Liver (tissue), 3 donors: ENCODE measurements at regions not wholly inside any gene's neighbourhood (a gene's known extent, or its start where the extent isn't known, plus 50 kb on each side); places are given as distances from the start of the nearest gene placed in this dataset.

Experiments used
- ATF3 ChIP-seq: IDR thresholded peaks from 2 replicates; pipeline ENCODE4 v1.6.1; 2016; ENCODE audit warnings: antibody characterized with exemption
- CTCF ChIP-seq: fragments of 150-350 bp; IDR thresholded peaks from 2 replicates; pipeline ENCODE4 v1.5.1; 2017; ENCODE audit warnings: improper control_type of control experiment, low read depth, low read length; ENCODE audit not compliant: missing input control
- FOXA1 ChIP-seq: IDR thresholded peaks from 2 replicates; pipeline ENCODE4 v1.6.1; 2016; ENCODE audit warnings: antibody characterized with exemption
- GABPA ChIP-seq, 2 donors: IDR thresholded peaks in 1 of 2; conservative IDR thresholded peaks in 1 of 2; 2 replicates each; pipeline ENCODE4 v1.6.1; 2016; ENCODE audit warnings: antibody characterized with exemption in 2 of 2, mild to moderate bottlenecking in 1 of 2, moderate library complexity in 1 of 2
- HNF4A ChIP-seq, 2 donors: conservative IDR thresholded peaks; 2 replicates each; pipeline ENCODE4 v1.6.1; 2016; ENCODE audit warnings: antibody characterized with exemption in 2 of 2, mild to moderate bottlenecking in 2 of 2
- JUND ChIP-seq, 2 donors: IDR thresholded peaks; 2 replicates each; pipeline ENCODE4 v1.6.1; 2016; ENCODE audit warnings: antibody characterized with exemption in 2 of 2
- MAX ChIP-seq: IDR thresholded peaks from 2 replicates; pipeline ENCODE4 v1.6.1; 2016; ENCODE audit warnings: antibody characterized with exemption
- RAD21 ChIP-seq, 2 donors: IDR thresholded peaks; 2 replicates each; pipeline ENCODE4 v1.6.1; 2016; ENCODE audit warnings: antibody characterized with exemption in 2 of 2, mild to moderate bottlenecking in 2 of 2
- SP1 ChIP-seq: IDR thresholded peaks from 2 replicates; pipeline ENCODE4 v1.6.1; 2018; ENCODE audit warnings: antibody characterized with exemption, mild to moderate bottlenecking
- TAF1 ChIP-seq: conservative IDR thresholded peaks from 2 replicates; pipeline ENCODE4 v1.6.1; 2016; ENCODE audit warnings: antibody characterized with exemption, mild to moderate bottlenecking
- YY1 ChIP-seq: IDR thresholded peaks from 2 replicates; pipeline ENCODE4 v1.6.1; 2016; ENCODE audit warnings: antibody characterized with exemption, mild to moderate bottlenecking
- TF ChIP-seq, protein P1 (sequence below): IDR thresholded peaks from 2 replicates; pipeline ENCODE4 v1.6.1; 2016; ENCODE audit warnings: antibody characterized with exemption, mild to moderate bottlenecking
- donor health status: healthy.
- donor health status: healthy.

GRCh38 chr5:39539470-39539869, 114.7 kb upstream of the DAB2 start:
- TF ChIP-seq YY1 (no peak), CTCF (no peak), ATF3 (no peak), GABPA (IDR thresholded peaks at IDR 0.05 in 1 of 2, conservative IDR thresholded peaks at IDR 0.05 in 1 of 2) (no peak), MAX (no peak), HNF4A (conservative IDR thresholded peaks at IDR 0.05) (no peak), TAF1 (no peak), JUND (IDR thresholded peaks at IDR 0.05) (no peak), SP1 (no peak), RAD21 (IDR thresholded peaks at IDR 0.05) (no peak), FOXA1 (no peak)
- TF ChIP-seq, protein P1, sequence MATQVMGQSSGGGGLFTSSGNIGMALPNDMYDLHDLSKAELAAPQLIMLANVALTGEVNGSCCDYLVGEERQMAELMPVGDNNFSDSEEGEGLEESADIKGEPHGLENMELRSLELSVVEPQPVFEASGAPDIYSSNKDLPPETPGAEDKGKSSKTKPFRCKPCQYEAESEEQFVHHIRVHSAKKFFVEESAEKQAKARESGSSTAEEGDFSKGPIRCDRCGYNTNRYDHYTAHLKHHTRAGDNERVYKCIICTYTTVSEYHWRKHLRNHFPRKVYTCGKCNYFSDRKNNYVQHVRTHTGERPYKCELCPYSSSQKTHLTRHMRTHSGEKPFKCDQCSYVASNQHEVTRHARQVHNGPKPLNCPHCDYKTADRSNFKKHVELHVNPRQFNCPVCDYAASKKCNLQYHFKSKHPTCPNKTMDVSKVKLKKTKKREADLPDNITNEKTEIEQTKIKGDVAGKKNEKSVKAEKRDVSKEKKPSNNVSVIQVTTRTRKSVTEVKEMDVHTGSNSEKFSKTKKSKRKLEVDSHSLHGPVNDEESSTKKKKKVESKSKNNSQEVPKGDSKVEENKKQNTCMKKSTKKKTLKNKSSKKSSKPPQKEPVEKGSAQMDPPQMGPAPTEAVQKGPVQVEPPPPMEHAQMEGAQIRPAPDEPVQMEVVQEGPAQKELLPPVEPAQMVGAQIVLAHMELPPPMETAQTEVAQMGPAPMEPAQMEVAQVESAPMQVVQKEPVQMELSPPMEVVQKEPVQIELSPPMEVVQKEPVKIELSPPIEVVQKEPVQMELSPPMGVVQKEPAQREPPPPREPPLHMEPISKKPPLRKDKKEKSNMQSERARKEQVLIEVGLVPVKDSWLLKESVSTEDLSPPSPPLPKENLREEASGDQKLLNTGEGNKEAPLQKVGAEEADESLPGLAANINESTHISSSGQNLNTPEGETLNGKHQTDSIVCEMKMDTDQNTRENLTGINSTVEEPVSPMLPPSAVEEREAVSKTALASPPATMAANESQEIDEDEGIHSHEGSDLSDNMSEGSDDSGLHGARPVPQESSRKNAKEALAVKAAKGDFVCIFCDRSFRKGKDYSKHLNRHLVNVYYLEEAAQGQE, result no peak
